ENCODE measurements at regions not wholly inside any gene's neighbourhood (a gene's known extent, or its start where the extent isn't known, plus 50 kb on each side); places are given as distances from the start of the nearest gene placed in this dataset.

DNA sequence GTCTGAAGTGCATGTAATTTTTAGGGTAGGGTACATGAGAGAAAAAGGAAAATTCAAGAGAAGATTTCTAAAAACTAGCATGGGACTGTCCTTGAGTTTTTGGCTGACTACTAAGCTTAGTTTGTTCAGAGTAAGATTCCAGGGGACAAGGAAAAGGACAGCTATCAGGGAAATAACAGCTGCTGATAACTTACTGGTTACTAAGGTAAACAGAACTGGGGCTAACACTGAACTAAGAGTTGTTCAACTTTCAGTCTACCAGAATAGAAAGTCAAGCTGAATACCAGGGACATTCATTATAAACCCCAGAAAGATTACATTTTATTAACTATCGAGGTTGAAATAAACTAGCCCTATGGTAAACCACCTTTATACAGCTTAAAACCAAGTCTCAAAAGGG lies 261.8 kb upstream of the CYRIA start:
- TF ChIP-seq CTCF (IDR thresholded peaks at IDR 0.05) (no peak), EZH2 (IDR thresholded peaks at IDR 0.05; ENCODE audit: borderline replicate concordance, insufficient read depth, low read depth, low read length, poor library complexity, severe bottlenecking) (no peak)
